ENCODE measurements at regions not wholly inside any gene's neighbourhood (a gene's known extent, or its start where the extent isn't known, plus 50 kb on each side); places are given as distances from the start of the nearest gene placed in this dataset.

DNA sequence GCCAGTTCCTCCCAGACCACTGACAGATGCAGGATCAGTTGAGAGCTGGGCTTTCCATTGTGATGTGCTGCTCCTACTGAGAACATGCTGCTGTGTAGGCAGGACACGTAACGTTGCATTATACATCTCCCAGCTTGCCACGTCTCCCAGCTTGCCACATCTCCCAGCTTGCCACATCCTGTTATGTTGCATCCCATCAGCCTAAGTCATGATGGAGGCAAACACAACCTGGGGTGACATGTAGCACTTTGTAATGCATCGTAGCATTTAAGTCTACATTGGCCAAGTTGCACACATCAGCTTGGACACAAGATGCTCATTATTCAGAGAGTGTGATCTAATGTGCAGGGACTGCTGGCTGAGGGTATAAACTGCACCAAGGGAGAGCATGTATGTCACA lies 73.3 kb upstream of the CHCHD3 start:
- no peak overlapping the region for H3K4me3 ChIP-seq
- SMC1A ChIA-PET (ENCODE audit: uncharacterized antibody, unreplicated experiment), result interaction anchor here (0.9 to 1.0 kb wide), 2 partner anchors 15 to 307 kb away, joined by 3 read pairs; no protein-coding TSS in a partner anchor
- FAIRE-seq (no peak), ATAC-seq (no peak), DNase-seq (ENCODE audit: low read depth, low spot score) (no peak)
- no peaks in the 10 kb centered on the region for H3K79me2 ChIP-seq (ENCODE audit: control insufficient read depth, insufficient read depth, low read length)
- RAD21 ChIA-PET (ENCODE audit: unreplicated experiment), result no interaction called here
- CTCF ChIA-PET, result interaction anchor here (0.6 kb wide), 1 partner anchor 1794 kb away, joined by 3 read pairs; no protein-coding TSS in a partner anchor
- H3K9me3 ChIP-seq (replicated peaks; ENCODE audit: control insufficient read depth, insufficient read depth, low read length), result no peaks in the 10 kb centered on the region
- H4K20me1 ChIP-seq (ENCODE audit: control insufficient read depth, insufficient read depth), result no peaks in the 10 kb centered on the region
- in situ Hi-C loops (cut with MboI), result no loop called here
- no peaks in the 10 kb centered on the region; a peak in 1 of 4 replicates for H3K27me3 ChIP-seq (replicated peaks in 1 of 2; ENCODE audit: control insufficient read depth in 2 of 2, insufficient read depth in 2 of 2, low read length in 1 of 2)
- H3K36me3 ChIP-seq (ENCODE audit: control insufficient read depth in 2 of 2, insufficient read depth in 2 of 2, low read length in 1 of 2), result no peaks in the 10 kb centered on the region
- intact Hi-C loops (cut with micrococcal nuclease; ENCODE audit: unreplicated experiment), result no loop called here
- 2% methylated on average over 4 of the region's 4 CpGs for WGBS (ENCODE audit: insufficient coverage, insufficient replicate concordance, low lambda C conversion rate, missing lambda C conversion rate)
- no peak overlapping the region for H2AFZ ChIP-seq (ENCODE audit: control insufficient read depth, low read depth, low read length)
- no peak overlapping the region for H3K4me2 ChIP-seq (ENCODE audit: control insufficient read depth, insufficient read depth)
- no peaks in the 10 kb centered on the region for H3K4me1 ChIP-seq (ENCODE audit: control insufficient read depth, insufficient read depth, low read length)
- H3K27ac ChIP-seq (ENCODE audit: control insufficient read depth, insufficient read depth), result no peak overlapping the region
- POLR2A ChIA-PET, result no interaction called here
- no peak overlapping the region for H3K9ac ChIP-seq (ENCODE audit: control insufficient read depth, insufficient read depth, low read length)
- no TSS peak for BruUV-seq (replicated peaks)
- no peak for TF ChIP-seq NFYA (IDR thresholded peaks at IDR 0.05; ENCODE audit: borderline replicate concordance, low read depth, low read length)
- TF ChIP-seq JUNB (IDR thresholded peaks at IDR 0.05), result no peak
- no peak for TF ChIP-seq SUPT20H (IDR thresholded peaks at IDR 0.05; ENCODE audit: borderline replicate concordance, control insufficient read depth, low read depth, low read length)
- TF ChIP-seq, protein P1, sequence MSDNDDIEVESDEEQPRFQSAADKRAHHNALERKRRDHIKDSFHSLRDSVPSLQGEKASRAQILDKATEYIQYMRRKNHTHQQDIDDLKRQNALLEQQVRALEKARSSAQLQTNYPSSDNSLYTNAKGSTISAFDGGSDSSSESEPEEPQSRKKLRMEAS (IDR thresholded peaks at IDR 0.05; ENCODE audit: low read depth, low read length), result no peak
- no peak for TF ChIP-seq RAD21 (IDR thresholded peaks at IDR 0.05; ENCODE audit: insufficient read depth, low read depth, low read length)
- TF ChIP-seq, protein P2, sequence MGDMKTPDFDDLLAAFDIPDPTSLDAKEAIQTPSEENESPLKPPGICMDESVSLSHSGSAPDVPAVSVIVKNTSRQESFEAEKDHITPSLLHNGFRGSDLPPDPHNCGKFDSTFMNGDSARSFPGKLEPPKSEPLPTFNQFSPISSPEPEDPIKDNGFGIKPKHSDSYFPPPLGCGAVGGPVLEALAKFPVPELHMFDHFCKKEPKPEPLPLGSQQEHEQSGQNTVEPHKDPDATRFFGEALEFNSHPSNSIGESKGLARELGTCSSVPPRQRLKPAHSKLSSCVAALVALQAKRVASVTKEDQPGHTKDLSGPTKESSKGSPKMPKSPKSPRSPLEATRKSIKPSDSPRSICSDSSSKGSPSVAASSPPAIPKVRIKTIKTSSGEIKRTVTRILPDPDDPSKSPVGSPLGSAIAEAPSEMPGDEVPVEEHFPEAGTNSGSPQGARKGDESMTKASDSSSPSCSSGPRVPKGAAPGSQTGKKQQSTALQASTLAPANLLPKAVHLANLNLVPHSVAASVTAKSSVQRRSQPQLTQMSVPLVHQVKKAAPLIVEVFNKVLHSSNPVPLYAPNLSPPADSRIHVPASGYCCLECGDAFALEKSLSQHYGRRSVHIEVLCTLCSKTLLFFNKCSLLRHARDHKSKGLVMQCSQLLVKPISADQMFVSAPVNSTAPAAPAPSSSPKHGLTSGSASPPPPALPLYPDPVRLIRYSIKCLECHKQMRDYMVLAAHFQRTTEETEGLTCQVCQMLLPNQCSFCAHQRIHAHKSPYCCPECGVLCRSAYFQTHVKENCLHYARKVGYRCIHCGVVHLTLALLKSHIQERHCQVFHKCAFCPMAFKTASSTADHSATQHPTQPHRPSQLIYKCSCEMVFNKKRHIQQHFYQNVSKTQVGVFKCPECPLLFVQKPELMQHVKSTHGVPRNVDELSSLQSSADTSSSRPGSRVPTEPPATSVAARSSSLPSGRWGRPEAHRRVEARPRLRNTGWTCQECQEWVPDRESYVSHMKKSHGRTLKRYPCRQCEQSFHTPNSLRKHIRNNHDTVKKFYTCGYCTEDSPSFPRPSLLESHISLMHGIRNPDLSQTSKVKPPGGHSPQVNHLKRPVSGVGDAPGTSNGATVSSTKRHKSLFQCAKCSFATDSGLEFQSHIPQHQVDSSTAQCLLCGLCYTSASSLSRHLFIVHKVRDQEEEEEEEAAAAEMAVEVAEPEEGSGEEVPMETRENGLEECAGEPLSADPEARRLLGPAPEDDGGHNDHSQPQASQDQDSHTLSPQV (IDR thresholded peaks at IDR 0.05), result no peak
- TF ChIP-seq, protein P3, sequence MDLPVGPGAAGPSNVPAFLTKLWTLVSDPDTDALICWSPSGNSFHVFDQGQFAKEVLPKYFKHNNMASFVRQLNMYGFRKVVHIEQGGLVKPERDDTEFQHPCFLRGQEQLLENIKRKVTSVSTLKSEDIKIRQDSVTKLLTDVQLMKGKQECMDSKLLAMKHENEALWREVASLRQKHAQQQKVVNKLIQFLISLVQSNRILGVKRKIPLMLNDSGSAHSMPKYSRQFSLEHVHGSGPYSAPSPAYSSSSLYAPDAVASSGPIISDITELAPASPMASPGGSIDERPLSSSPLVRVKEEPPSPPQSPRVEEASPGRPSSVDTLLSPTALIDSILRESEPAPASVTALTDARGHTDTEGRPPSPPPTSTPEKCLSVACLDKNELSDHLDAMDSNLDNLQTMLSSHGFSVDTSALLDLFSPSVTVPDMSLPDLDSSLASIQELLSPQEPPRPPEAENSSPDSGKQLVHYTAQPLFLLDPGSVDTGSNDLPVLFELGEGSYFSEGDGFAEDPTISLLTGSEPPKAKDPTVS (IDR thresholded peaks at IDR 0.05; ENCODE audit: low read depth, low read length), result no peak
- TF ChIP-seq POLR2AphosphoS2 (IDR thresholded peaks at IDR 0.05; ENCODE audit: low read depth, low read length), result no peak
- no peak for TF ChIP-seq NBN (IDR thresholded peaks at IDR 0.05)
- TF ChIP-seq, protein P4, sequence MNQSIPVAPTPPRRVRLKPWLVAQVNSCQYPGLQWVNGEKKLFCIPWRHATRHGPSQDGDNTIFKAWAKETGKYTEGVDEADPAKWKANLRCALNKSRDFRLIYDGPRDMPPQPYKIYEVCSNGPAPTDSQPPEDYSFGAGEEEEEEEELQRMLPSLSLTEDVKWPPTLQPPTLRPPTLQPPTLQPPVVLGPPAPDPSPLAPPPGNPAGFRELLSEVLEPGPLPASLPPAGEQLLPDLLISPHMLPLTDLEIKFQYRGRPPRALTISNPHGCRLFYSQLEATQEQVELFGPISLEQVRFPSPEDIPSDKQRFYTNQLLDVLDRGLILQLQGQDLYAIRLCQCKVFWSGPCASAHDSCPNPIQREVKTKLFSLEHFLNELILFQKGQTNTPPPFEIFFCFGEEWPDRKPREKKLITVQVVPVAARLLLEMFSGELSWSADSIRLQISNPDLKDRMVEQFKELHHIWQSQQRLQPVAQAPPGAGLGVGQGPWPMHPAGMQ (IDR thresholded peaks at IDR 0.05; ENCODE audit: borderline replicate concordance), result no peak
- TF ChIP-seq ZNF24 (IDR thresholded peaks at IDR 0.05), result no peak
- no peak for TF ChIP-seq SP1 (IDR thresholded peaks at IDR 0.05; ENCODE audit: low read depth, low read length)
- TF ChIP-seq CHD1 (IDR thresholded peaks at IDR 0.05; ENCODE audit: low read depth, low read length), result no peak
- no peak for TF ChIP-seq RUNX3 (IDR thresholded peaks at IDR 0.05; ENCODE audit: low read length)
- TF ChIP-seq, protein P5, sequence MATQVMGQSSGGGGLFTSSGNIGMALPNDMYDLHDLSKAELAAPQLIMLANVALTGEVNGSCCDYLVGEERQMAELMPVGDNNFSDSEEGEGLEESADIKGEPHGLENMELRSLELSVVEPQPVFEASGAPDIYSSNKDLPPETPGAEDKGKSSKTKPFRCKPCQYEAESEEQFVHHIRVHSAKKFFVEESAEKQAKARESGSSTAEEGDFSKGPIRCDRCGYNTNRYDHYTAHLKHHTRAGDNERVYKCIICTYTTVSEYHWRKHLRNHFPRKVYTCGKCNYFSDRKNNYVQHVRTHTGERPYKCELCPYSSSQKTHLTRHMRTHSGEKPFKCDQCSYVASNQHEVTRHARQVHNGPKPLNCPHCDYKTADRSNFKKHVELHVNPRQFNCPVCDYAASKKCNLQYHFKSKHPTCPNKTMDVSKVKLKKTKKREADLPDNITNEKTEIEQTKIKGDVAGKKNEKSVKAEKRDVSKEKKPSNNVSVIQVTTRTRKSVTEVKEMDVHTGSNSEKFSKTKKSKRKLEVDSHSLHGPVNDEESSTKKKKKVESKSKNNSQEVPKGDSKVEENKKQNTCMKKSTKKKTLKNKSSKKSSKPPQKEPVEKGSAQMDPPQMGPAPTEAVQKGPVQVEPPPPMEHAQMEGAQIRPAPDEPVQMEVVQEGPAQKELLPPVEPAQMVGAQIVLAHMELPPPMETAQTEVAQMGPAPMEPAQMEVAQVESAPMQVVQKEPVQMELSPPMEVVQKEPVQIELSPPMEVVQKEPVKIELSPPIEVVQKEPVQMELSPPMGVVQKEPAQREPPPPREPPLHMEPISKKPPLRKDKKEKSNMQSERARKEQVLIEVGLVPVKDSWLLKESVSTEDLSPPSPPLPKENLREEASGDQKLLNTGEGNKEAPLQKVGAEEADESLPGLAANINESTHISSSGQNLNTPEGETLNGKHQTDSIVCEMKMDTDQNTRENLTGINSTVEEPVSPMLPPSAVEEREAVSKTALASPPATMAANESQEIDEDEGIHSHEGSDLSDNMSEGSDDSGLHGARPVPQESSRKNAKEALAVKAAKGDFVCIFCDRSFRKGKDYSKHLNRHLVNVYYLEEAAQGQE (IDR thresholded peaks at IDR 0.05; ENCODE audit: low read depth, low read length), result no peak

All from GM12878 (cell line).